ENCODE measurements at regions not wholly inside any gene's neighbourhood (a gene's known extent, or its start where the extent isn't known, plus 50 kb on each side); places are given as distances from the start of the nearest gene placed in this dataset.

- TF ChIP-seq POLR2A (IDR thresholded peaks at IDR 0.05) = no peak
- no peak for TF ChIP-seq CTCF (IDR thresholded peaks at IDR 0.05 in 8 of 11, conservative IDR thresholded peaks at IDR 0.05 in 3 of 11)
- no peak for TF ChIP-seq POLR2AphosphoS5 (IDR thresholded peaks at IDR 0.05)
Observed at GRCh38 chr6:71114986-71115385, 158.1 kb upstream of the B3GAT2 start.
